ENCODE measurements at regions not wholly inside any gene's neighbourhood (a gene's known extent, or its start where the extent isn't known, plus 50 kb on each side); places are given as distances from the start of the nearest gene placed in this dataset.
A peak's percentile ranks its signal among the peaks of the same experiment; 100 is the strongest.

- intact Hi-C loops (cut with DNase I; ENCODE audit: low total_unique reads) = no loop called here
- Histone ChIP-seq H3K36me3 (no peaks in the 10 kb centered on the region), H3K4me1 (peaks cover 0 to 18% (median 8%) of the 10 kb centered on the region in 4 donors), H3K27ac (no peak overlapping the region), H3K27me3 (peaks cover 0 to 16% (median 0%) of the 10 kb centered on the region in 3 donors), H3K4me3 (no peak overlapping the region), H3K9me3 (no peaks in the 10 kb centered on the region)
- no peak for DNase-seq
- no peak for TF ChIP-seq EP300 (IDR thresholded peaks at IDR 0.05)
- no peak for TF ChIP-seq CTCF (IDR thresholded peaks at IDR 0.05)
- TF ChIP-seq POLR2AphosphoS5 (IDR thresholded peaks at IDR 0.05) = no peak
- TF ChIP-seq POLR2A (IDR thresholded peaks at IDR 0.05) = no peak
- WGBS, 5 donors = 56 to 73% (median 72%) methylated on average over 4 of the region's 4 CpGs
These were observed 152.0 kb downstream of the ANKRD60 start for GRCh38 chr20:58076405-58076804.

- Histone ChIP-seq H3K27me3 (peaks cover 0 to 20% (median 0%) of the 10 kb centered on the region in 3 donors), H3K36me3 (no peaks in the 10 kb centered on the region), H3K4me1 (peaks cover 0 to 18% (median 8%) of the 10 kb centered on the region in 4 donors), H3K4me3 (no peak overlapping the region), H3K9me3 (no peaks in the 10 kb centered on the region), H3K27ac (no peak overlapping the region)
- intact Hi-C loops (cut with DNase I; ENCODE audit: low total_unique reads) = no loop called here
- 82 to 88% (median 84%) methylated on average over 14 of the region's 14 CpGs for WGBS, 5 donors
- TF ChIP-seq POLR2AphosphoS5 (IDR thresholded peaks at IDR 0.05) = no peak
- no peak for TF ChIP-seq CTCF (IDR thresholded peaks at IDR 0.05)
- no peak for TF ChIP-seq POLR2A (IDR thresholded peaks at IDR 0.05)
- TF ChIP-seq EP300 (IDR thresholded peaks at IDR 0.05) = no peak
- no peak for DNase-seq
These were observed 152.7 kb downstream of the ANKRD60 start for GRCh38 chr20:58075586-58076345.

- WGBS, 5 donors = 66 to 77% (median 69%) methylated on average over 10 of the region's 10 CpGs
- Histone ChIP-seq H3K9me3 (no peaks in the 10 kb centered on the region), H3K4me3 (no peak overlapping the region), H3K4me1 (peaks cover 0 to 18% (median 8%) of the 10 kb centered on the region in 4 donors), H3K27me3 (peaks cover 0 to 29% (median 0%) of the 10 kb centered on the region in 3 donors), H3K36me3 (no peaks in the 10 kb centered on the region), H3K27ac (peak overlapping the region in 1 of 5 donors; percentile 47)
- intact Hi-C loops (cut with DNase I; ENCODE audit: low total_unique reads) = no loop called here
- TF ChIP-seq POLR2AphosphoS5 (IDR thresholded peaks at IDR 0.05) (no peak), EP300 (IDR thresholded peaks at IDR 0.05) (no peak), POLR2A (IDR thresholded peaks at IDR 0.05) (no peak), CTCF (IDR thresholded peaks at IDR 0.05) (no peak)
- DNase-seq = no peak
These were observed 154.3 kb downstream of the ANKRD60 start for GRCh38 chr20:58073945-58074856.
